HepG2 (cell line): ENCODE measurements at regions not wholly inside any gene's neighbourhood (a gene's known extent, or its start where the extent isn't known, plus 50 kb on each side); places are given as distances from the start of the nearest gene placed in this dataset.

ENCODE experiments used
- DNMT1 ChIP-seq: sonication (generic); formaldehyde crosslinking; IDR thresholded peaks from 2 replicates; pipeline ENCODE4 v1.5.1; 2020; ENCODE audit warnings: mild to moderate bottlenecking, missing genetic modification reagents
- EED ChIP-seq: sonication (generic); formaldehyde crosslinking; IDR thresholded peaks from 2 replicates; pipeline ENCODE4 v1.5.0; 2020; ENCODE audit warnings: mild to moderate bottlenecking, missing genetic modification reagents
- GFI1 ChIP-seq: sonication (generic); formaldehyde crosslinking; IDR thresholded peaks from 2 replicates; pipeline ENCODE4 v1.5.0; 2020; ENCODE audit warnings: missing genetic modification reagents, mild to moderate bottlenecking, borderline replicate concordance
- HMG20B ChIP-seq: conservative IDR thresholded peaks from 2 replicates; pipeline ENCODE4 v1.6.1; 2016; ENCODE audit warnings: missing genetic modification reagents, missing compliant biosample characterization
- HNF4A ChIP-seq: sonication (generic); formaldehyde crosslinking; IDR thresholded peaks from 2 replicates; pipeline ENCODE4 v1.4.0; 2020; ENCODE audit warnings: missing genetic modification reagents
- HNF4G ChIP-seq, 2 experiments: sonication (generic) in 1 of 2; formaldehyde crosslinking in 1 of 2; IDR thresholded peaks; 2 replicates each; pipeline versions ENCODE4 v1.4.0 to v1.6.1; 2011 to 2020; ENCODE audit warnings: borderline replicate concordance in 2 of 2, low read depth in 2 of 2, mild to moderate bottlenecking in 2 of 2, low read length in 1 of 2, missing genetic modification reagents in 1 of 2, moderate library complexity in 1 of 2
- IKZF4 ChIP-seq: sonication (generic); formaldehyde crosslinking; IDR thresholded peaks from 2 replicates; pipeline ENCODE4 v1.5.1; 2020; ENCODE audit warnings: borderline replicate concordance, mild to moderate bottlenecking, low read depth, missing genetic modification reagents; ENCODE audit errors: not compliant biosample characterization
- KDM5B ChIP-seq: sonication (generic); formaldehyde crosslinking; IDR thresholded peaks from 2 replicates; pipeline ENCODE4 v1.4.0; 2020; ENCODE audit warnings: missing genetic modification reagents, mild to moderate bottlenecking, borderline replicate concordance
- KLF12 ChIP-seq: sonication (generic); formaldehyde crosslinking; IDR thresholded peaks from 2 replicates; pipeline ENCODE4 v1.4.0; 2020; ENCODE audit warnings: missing genetic modification reagents, borderline replicate concordance
- KLF9 ChIP-seq: IDR thresholded peaks from 2 replicates; pipeline ENCODE4 v1.6.1; 2016; ENCODE audit warnings: low read depth
- NBN ChIP-seq: fragments of 450-650 bp; conservative IDR thresholded peaks from 2 replicates; pipeline ENCODE4 v1.6.1; 2017
- NFE2L1 ChIP-seq: sonication (generic); formaldehyde crosslinking; IDR thresholded peaks from 2 replicates; pipeline ENCODE4 v1.4.0; 2020; ENCODE audit warnings: missing genetic modification reagents, mild to moderate bottlenecking, borderline replicate concordance
- NFYC ChIP-seq: IDR thresholded peaks from 2 replicates; pipeline ENCODE4 v1.6.1; 2016; ENCODE audit warnings: missing genetic modification reagents, missing compliant biosample characterization
- RNF2 ChIP-seq: fragments of 450-650 bp; conservative IDR thresholded peaks from 2 replicates; pipeline ENCODE4 v1.6.1; 2016; ENCODE audit warnings: low read depth
- SETDB1 ChIP-seq: sonication (generic); formaldehyde crosslinking; IDR thresholded peaks from 2 replicates; pipeline ENCODE4 v1.5.1; 2020; ENCODE audit warnings: missing genetic modification reagents, mild to moderate bottlenecking, borderline replicate concordance
- SPEN ChIP-seq: sonication (generic); formaldehyde crosslinking; IDR thresholded peaks from 2 replicates; pipeline ENCODE4 v1.5.1; 2020; ENCODE audit warnings: low read depth, mild to moderate bottlenecking, missing genetic modification reagents
- TCF12 ChIP-seq, 2 experiments: fragments of 450-650 bp in 1 of 2; sonication (generic) in 1 of 2; formaldehyde crosslinking in 1 of 2; IDR thresholded peaks; 2 replicates each; pipeline versions ENCODE4 v1.6.1 to v1.8.0; 2017 to 2022; ENCODE audit warnings: antibody characterized with exemption in 1 of 2, mild to moderate bottlenecking in 1 of 2, missing genetic modification reagents in 1 of 2, moderate library complexity in 1 of 2
- ZBTB20 ChIP-seq: sonication (generic); formaldehyde crosslinking; IDR thresholded peaks from 2 replicates; pipeline ENCODE4 v1.8.1; 2023; ENCODE audit warnings: missing genetic modification reagents, low read depth, mild to moderate bottlenecking, borderline replicate concordance
- ZBTB21 ChIP-seq: sonication (generic); formaldehyde crosslinking; IDR thresholded peaks from 2 replicates; pipeline ENCODE4 v1.4.0; 2020; ENCODE audit warnings: missing genetic modification reagents
- ZC3H13 ChIP-seq: sonication (generic); formaldehyde crosslinking; IDR thresholded peaks from 2 replicates; pipeline ENCODE4 v1.8.1; 2023; ENCODE audit warnings: mild to moderate bottlenecking, missing genetic modification reagents, moderate library complexity
- ZFP37 ChIP-seq: sonication (generic); formaldehyde crosslinking; IDR thresholded peaks from 2 replicates; pipeline ENCODE4 v1.4.0; 2020; ENCODE audit warnings: missing genetic modification reagents, borderline replicate concordance
- ZNF292 ChIP-seq: sonication (generic); formaldehyde crosslinking; IDR thresholded peaks from 2 replicates; pipeline ENCODE4 v1.8.1; 2022; ENCODE audit warnings: mild to moderate bottlenecking, low read depth, missing genetic modification reagents, borderline replicate concordance
- ZNF354B ChIP-seq: sonication (generic); formaldehyde crosslinking; IDR thresholded peaks from 2 replicates; pipeline ENCODE4 v1.8.0; 2022; ENCODE audit warnings: mild to moderate bottlenecking, missing genetic modification reagents
- TF ChIP-seq, protein P1 (sequence below): sonication (generic); formaldehyde crosslinking; IDR thresholded peaks from 2 replicates; pipeline ENCODE4 v1.8.0; 2022; ENCODE audit warnings: mild to moderate bottlenecking, missing genetic modification reagents, borderline replicate concordance
- TF ChIP-seq, protein P2 (sequence below): sonication (generic); formaldehyde crosslinking; IDR thresholded peaks from 2 replicates; pipeline ENCODE4 v1.9.0; 2021; ENCODE audit warnings: missing genetic modification reagents, mild to moderate bottlenecking, borderline replicate concordance
- TF ChIP-seq, protein P3 (sequence below): IDR thresholded peaks from 2 replicates; pipeline ENCODE4 v1.6.1; 2016; ENCODE audit warnings: control low read depth

DNA sequence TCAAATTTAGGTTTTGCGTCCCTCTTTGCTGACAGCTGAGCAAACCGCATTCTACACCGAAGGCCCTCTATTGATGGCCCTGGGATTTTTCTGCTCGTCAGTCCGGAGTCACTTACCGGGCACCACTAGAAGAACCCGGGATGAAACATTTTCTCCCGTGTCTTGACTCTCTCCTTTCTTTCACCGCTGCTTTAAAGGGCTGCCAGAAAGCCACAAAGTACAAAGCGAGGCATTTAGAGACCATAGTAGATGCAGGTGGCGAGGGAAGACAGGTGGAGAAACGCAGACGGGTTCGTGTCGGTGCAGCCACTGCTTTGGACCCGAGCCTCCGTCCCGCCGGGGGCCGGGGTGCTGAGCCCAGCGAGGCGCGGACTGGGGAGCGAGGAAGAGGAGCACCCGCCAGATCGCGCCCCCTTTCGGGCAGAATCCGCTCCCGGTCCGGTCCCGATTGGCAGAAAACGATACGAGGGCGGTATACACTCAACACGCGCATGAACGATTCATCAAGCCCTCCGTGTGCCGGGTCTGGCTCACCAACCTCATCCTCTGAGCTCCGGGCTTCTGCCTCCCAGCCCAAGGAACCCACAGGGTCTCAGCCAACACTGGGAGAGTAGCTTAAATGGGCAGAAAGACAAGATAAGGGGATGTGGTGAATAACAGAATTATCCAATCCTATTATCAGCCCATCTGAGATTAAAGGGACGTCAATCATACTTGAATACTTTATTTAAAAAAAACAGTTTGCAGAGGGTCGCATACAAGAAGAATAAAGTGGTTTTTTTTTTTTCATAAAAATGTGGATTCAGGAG, 84.9 kb downstream of the TRIM27 start (continued):
- TF ChIP-seq, protein P1, sequence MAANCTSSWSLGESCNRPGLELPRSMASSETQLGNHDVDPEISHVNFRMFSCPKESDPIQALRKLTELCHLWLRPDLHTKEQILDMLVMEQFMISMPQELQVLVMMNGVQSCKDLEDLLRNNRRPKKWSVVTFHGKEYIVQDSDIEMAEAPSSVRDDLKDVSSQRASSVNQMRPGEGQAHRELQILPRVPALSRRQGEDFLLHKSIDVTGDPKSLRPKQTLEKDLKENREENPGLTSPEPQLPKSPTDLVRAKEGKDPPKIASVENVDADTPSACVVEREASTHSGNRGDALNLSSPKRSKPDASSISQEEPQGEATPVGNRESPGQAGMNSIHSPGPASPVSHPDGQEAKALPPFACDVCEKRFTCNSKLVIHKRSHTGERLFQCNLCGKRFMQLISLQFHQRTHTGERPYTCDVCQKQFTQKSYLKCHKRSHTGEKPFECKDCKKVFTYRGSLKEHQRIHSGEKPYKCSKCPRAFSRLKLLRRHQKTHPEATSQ (CRISPR knock-in tag) = no peak
- peak; percentile 70; the same call in 1 of the 2 replicates for TF ChIP-seq SPEN (CRISPR knock-in tag)
- peak; percentile 60 for TF ChIP-seq NFYC (CRISPR knock-in tag)
- TF ChIP-seq NBN = no peak
- TF ChIP-seq KLF12 (CRISPR knock-in tag) = no peak
- TF ChIP-seq HNF4G (IDR thresholded peaks at IDR 0.05; ENCODE audit: borderline replicate concordance, low read depth, low read length) = no peak
- peak; percentile 27; the same call in 1 of the 2 replicates for TF ChIP-seq HNF4G (CRISPR knock-in tag; IDR thresholded peaks at IDR 0.05; ENCODE audit: borderline replicate concordance, low read depth)
- 0 out of 2 replicates have a peak, but pooled peaks have one; percentile 36 for TF ChIP-seq HMG20B (CRISPR knock-in tag)
- peak; percentile 76; the same call in 1 of the 2 replicates for TF ChIP-seq ZFP37 (CRISPR knock-in tag)
- TF ChIP-seq, protein P2, sequence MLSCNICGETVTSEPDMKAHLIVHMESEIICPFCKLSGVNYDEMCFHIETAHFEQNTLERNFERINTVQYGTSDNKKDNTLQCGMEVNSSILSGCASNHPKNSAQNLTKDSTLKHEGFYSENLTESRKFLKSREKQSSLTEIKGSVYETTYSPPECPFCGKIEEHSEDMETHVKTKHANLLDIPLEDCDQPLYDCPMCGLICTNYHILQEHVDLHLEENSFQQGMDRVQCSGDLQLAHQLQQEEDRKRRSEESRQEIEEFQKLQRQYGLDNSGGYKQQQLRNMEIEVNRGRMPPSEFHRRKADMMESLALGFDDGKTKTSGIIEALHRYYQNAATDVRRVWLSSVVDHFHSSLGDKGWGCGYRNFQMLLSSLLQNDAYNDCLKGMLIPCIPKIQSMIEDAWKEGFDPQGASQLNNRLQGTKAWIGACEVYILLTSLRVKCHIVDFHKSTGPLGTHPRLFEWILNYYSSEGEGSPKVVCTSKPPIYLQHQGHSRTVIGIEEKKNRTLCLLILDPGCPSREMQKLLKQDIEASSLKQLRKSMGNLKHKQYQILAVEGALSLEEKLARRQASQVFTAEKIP (CRISPR knock-in tag) = no peak
- TF ChIP-seq RNF2 = peak; percentile 73
- TF ChIP-seq SETDB1 (CRISPR knock-in tag) = no peak
- TF ChIP-seq ZNF354B = no peak
- peak; percentile 67; the same call in 1 of the 2 replicates for TF ChIP-seq ZNF292 (CRISPR knock-in tag)
- TF ChIP-seq DNMT1 = 0 out of 2 replicates have a peak, but pooled peaks have one; percentile 59
- peak; percentile 68; the same call in 1 of the 2 replicates for TF ChIP-seq ZBTB20
- TF ChIP-seq KLF9 (CRISPR knock-in tag) = peak; percentile 78; the same call in 1 of the 2 replicates
- TF ChIP-seq, protein P3, sequence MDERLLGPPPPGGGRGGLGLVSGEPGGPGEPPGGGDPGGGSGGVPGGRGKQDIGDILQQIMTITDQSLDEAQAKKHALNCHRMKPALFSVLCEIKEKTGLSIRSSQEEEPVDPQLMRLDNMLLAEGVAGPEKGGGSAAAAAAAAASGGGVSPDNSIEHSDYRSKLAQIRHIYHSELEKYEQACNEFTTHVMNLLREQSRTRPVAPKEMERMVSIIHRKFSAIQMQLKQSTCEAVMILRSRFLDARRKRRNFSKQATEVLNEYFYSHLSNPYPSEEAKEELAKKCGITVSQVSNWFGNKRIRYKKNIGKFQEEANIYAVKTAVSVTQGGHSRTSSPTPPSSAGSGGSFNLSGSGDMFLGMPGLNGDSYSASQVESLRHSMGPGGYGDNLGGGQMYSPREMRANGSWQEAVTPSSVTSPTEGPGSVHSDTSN = no peak
- TF ChIP-seq NFE2L1 = no peak
- peak; percentile 94 for TF ChIP-seq KDM5B (CRISPR knock-in tag)
- TF ChIP-seq EED (CRISPR knock-in tag) = no peak
- 0 out of 2 replicates have a peak, but pooled peaks have one; percentile 5 for TF ChIP-seq ZBTB21 (CRISPR knock-in tag)
- no peak for TF ChIP-seq IKZF4
- no peak for TF ChIP-seq ZC3H13 (CRISPR knock-in tag)
- no peak for TF ChIP-seq HNF4A (CRISPR knock-in tag)
- 0 out of 2 replicates have a peak, but pooled peaks have one; percentile 35 for TF ChIP-seq GFI1 (CRISPR knock-in tag)
- TF ChIP-seq TCF12 (IDR thresholded peaks at IDR 0.05) = no peak
- no peak; the same call in 1 of the 2 replicates for TF ChIP-seq TCF12 (CRISPR knock-in tag; IDR thresholded peaks at IDR 0.05)
